GM12892 (cell line): ENCODE measurements at regions not wholly inside any gene's neighbourhood (a gene's known extent, or its start where the extent isn't known, plus 50 kb on each side); places are given as distances from the start of the nearest gene placed in this dataset.
A peak's percentile ranks its signal among the peaks of the same experiment; 100 is the strongest.

Source experiments
- DNase-seq: peaks from one replicate; pipeline ENCODE4 v3.0.0; 2011; ENCODE audit not compliant: insufficient read length
- FAIRE-seq: peaks from 2 replicates; lab custom pipeline; 2011; peaks lifted over from hg19 to GRCh38; lab: Jason Lieb, UNC
- POLR2A ChIP-seq: IDR thresholded peaks from 2 replicates; pipeline ENCODE4 v1.6.1; 2011; ENCODE audit warnings: low read depth, low read length, control low read depth
- POLR2AphosphoS5 ChIP-seq: IDR thresholded peaks from 2 replicates; pipeline ENCODE4 v1.6.1; 2011; ENCODE audit warnings: low read depth, low read length, control low read depth
- TAF1 ChIP-seq: IDR thresholded peaks from 2 replicates; pipeline ENCODE4 v1.6.1; 2011; ENCODE audit warnings: low read depth, mild to moderate bottlenecking, control low read depth, low read length, borderline replicate concordance

DNA sequence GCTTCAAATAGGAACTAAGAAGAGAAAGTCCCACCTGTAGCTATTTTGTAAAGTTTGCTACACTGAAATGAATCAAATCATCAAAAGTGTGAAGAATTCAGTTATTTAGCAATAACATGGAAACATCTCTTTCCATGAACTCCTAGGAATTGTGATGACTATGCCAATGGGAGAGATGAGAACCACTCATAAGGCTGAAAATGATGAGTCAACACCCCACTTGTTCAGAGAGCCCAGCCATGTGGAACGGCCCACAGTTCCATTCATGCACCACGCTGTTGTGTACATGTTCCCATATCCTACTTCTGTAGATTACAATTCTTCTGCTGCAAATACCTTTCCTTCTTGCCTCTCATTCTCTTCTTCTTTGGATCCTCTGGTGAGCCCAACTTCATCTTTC is 645.5 kb upstream of the ID2 start:
- TF ChIP-seq TAF1, result no peak
- TF ChIP-seq POLR2AphosphoS5, result no peak
- no peak for TF ChIP-seq POLR2A
- FAIRE-seq (no peak), DNase-seq (no peak)

DNA sequence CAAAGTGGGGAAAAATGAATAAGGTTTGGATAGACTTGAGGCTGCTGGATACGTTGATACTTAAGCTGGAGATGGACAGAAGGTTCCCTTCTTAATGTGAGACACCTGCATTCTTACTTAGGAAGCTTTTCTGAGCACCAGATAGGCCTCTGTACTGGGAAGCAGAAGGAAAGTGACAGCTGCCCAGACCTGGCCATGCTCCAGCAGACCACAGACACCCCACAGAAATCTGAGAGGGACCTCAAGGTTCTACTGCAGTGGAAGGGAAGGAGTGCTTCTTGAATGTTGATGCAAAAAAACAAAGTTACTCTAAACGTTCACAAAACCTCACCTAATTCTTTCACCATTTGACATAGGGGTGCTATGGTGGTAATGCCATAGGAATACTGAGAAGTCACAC is 642.1 kb upstream of the ID2 start:
- DNase-seq, result no peak
- FAIRE-seq, result no peak
- TF ChIP-seq TAF1, result no peak
- TF ChIP-seq POLR2A, result no peak
- TF ChIP-seq POLR2AphosphoS5, result no peak

DNA sequence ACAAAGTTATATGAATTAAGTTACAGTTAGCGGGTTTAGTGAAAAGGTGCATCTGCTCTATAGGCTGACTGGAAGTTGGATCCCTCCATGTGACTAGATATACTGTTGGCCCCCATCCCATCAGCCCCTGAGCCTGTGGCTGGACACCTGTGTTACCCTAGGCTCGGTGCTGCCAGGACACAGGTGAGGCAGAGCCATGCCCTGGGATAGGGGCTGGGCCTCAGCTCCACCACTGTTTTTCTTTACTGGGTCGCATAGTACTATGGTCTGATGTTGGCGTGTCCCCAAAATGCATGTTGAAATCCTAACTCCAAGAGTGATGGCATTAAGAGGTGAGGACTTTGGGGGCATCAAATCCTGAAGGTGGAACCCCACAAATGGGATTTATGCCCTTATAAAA is 638.6 kb upstream of the ID2 start:
- no peak for DNase-seq
- no peak for TF ChIP-seq TAF1
- TF ChIP-seq POLR2AphosphoS5, result no peak
- TF ChIP-seq POLR2A, result no peak
- FAIRE-seq, result no peak

GRCh38 chr2:8044046-8044594 is 637.7 kb upstream of the ID2 start:
- DNase-seq, result no peak
- TF ChIP-seq POLR2AphosphoS5, result no peak
- TF ChIP-seq POLR2A, result no peak
- TF ChIP-seq TAF1, result no peak
- no peak for FAIRE-seq

DNA sequence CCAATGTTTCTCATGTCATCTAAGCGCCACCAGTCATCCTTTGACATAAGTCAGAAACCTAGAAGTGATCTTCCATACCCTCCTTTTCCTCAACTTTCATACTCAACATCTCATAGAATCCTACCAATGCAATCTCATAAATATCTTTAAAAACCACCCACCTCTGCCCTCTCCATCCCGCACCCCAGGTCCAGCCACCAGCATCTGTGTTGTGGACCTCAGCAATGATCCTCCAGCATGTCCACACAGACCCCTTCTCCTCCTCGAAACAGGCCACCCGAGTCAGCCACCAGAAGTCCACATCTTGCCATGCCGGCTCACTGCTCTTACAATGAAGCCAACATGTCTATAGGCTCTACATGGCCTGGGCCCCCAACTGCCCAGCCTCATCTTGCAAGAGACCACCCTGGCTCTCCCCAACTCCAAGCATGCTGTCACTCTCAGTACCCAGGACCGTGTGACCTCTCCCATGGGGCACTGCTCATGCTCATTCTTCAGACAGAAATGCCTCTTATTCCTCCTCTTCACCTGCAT is 636.7 kb upstream of the ID2 start:
- DNase-seq (no peak), FAIRE-seq (no peak)
- TF ChIP-seq TAF1 (no peak), POLR2A (no peak), POLR2AphosphoS5 (no peak)

DNA sequence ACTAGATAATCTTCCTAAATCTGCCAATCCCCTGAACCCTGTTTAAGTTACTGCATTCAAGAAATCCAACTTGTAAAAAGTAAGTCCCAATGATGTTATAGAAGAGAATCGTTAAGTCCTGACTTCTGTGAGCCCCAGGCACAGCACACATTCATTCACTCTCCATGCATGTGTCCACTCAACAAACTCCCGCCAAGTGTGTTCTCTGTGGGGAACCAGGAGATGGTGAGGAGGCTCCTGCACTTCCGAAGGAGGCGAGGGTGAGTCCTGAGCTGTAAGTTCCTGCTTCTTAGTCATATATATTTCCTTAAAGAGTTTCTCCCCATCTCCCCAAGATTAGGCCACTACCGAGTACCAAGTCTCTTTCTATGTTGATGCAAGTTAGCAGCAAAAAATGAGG is 635.0 kb upstream of the ID2 start:
- no peak for FAIRE-seq
- TF ChIP-seq POLR2A (no peak), POLR2AphosphoS5 (no peak), TAF1 (no peak)
- no peak for DNase-seq

DNA sequence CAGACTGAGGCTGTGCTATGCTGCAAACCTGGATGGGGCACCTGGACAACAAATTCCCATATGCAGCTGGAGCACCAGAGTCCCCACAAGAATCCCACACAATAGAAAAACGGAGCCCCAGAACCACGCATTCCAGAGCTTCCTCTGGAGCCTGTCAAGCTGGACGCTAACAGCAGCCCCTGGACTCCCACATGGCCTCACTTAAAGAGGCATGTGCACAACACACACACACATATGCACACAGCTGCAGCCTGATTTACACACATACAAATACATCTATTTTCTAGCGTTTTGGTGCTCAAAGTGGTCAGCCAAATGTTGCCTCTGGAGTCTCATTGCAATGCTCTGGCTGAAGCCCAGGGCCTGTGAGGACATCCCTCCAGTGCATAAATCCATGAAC is 632.7 kb upstream of the ID2 start:
- FAIRE-seq (no peak), DNase-seq (no peak)
- no peak for TF ChIP-seq POLR2AphosphoS5
- TF ChIP-seq TAF1, result no peak
- no peak for TF ChIP-seq POLR2A

GRCh38 chr2:8049851-8050571 is 631.8 kb upstream of the ID2 start:
- FAIRE-seq (peak; percentile 76), DNase-seq (peak; percentile 22)
- no peak for TF ChIP-seq TAF1
- TF ChIP-seq POLR2A, result no peak
- no peak for TF ChIP-seq POLR2AphosphoS5

GRCh38 chr2:8053216-8053615 is 628.6 kb upstream of the ID2 start:
- FAIRE-seq (no peak), DNase-seq (no peak)
- no peak for TF ChIP-seq POLR2AphosphoS5
- no peak for TF ChIP-seq POLR2A
- TF ChIP-seq TAF1, result no peak

- no peak for DNase-seq
- no peak for FAIRE-seq
- no peak for TF ChIP-seq POLR2A
- no peak for TF ChIP-seq TAF1
- no peak for TF ChIP-seq POLR2AphosphoS5
Measured at GRCh38 chr2:8054070-8054469, 627.8 kb upstream of the ID2 start.

DNA sequence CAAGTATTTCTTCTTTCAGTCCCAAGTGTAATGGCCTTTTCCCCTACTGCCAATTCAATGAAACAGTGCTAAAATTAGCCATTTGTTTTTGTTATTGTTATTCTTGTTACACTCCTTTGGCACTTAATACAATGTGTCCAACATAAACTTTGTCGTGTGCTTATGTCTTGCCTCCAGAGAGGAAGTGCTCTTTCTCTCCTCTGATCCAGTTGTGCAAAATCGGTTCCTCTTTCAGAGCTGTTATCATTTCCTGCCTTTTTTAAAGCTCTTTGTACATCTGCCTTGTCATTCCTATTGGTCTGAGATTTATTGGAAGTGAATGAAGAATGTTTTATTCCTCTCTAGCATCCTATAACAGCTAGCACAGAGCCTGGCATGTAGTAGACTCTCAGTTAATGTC is 623.2 kb upstream of the ID2 start:
- DNase-seq (no peak), FAIRE-seq (no peak)
- no peak for TF ChIP-seq POLR2A
- no peak for TF ChIP-seq TAF1
- no peak for TF ChIP-seq POLR2AphosphoS5

DNA sequence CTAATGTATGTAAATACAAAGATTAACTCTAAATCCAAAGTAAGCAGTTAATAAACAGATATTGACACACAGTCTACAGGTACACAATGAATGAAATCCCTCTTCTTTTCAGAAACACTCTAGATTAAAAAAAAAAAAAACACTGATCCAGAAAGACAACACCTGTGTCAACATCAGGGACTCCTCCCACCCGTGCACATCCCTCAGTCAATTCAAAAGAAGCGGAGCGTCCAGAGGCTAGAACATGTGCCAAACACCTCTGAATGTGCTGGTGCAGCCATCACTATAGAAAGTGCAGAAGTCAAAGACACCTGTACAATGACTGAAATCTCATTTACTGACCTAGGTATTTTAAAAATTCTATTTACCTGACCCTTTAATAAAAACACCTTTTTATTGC is 622.6 kb upstream of the ID2 start:
- DNase-seq (no peak), FAIRE-seq (peak; percentile 21)
- TF ChIP-seq POLR2A (no peak), POLR2AphosphoS5 (no peak)
